ENCODE measurements at regions not wholly inside any gene's neighbourhood (a gene's known extent, or its start where the extent isn't known, plus 50 kb on each side); places are given as distances from the start of the nearest gene placed in this dataset.

DNA sequence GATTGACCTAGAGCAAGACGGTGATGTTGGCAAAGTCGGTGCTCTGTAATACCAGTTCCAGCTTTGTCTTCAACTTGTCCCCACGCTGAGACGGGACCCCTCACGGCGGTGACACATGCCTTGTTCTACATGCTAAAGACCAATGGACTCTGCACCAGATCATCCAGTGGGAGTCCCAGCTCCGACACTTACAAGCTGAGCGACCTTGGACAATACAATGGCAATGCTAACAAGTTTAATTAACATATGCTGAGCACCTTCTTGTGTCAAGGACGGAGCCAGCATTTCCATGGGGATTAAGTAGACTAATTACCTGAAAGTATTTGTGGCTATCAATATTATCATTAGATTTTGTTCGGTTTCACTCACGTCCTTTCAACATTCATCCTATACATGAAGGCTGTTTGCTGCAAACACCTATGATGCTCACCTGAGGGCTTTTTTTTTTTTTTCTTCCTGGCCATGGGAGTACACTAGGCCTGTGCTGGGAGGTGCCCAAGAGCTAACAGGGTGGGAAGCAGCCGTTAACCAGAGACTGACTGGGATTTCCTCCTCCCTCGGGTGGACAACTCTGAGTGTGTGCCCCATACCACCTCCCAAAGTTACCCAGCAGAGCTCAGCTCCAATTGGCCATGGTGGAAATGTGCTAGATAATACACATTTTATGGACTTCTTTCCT lies 308.6 kb upstream of the ZFHX3 start:
- H3K9me3 ChIP-seq (ENCODE audit: control insufficient read depth in 1 of 2, low read length in 2 of 2): no peaks in the 10 kb centered on the region
- intact Hi-C loops (cut with micrococcal nuclease): no loop called here
- no peak overlapping the region for H3K4me3 ChIP-seq (ENCODE audit: low read length in 2 of 2)
- H3K27me3 Mint-ChIP-seq: no peaks in the 10 kb centered on the region
- no peaks in the 10 kb centered on the region for H3K4me1 Mint-ChIP-seq
- H3K9me3 Mint-ChIP-seq: peaks cover 0 to 3% (median 0%) of the 10 kb centered on the region in 8 donors
- no peaks in the 10 kb centered on the region for H3K4me1 ChIP-seq (ENCODE audit: insufficient read depth, low read length)
- H3K27ac Mint-ChIP-seq: peak overlapping the region in 1 of 7 donors; percentile 7
- CTCF ChIA-PET (ENCODE audit: partially characterized antibody): no interaction called here
- POLR2A ChIA-PET (ENCODE audit: partially characterized antibody): no interaction called here
- H3K36me3 Mint-ChIP-seq: no peaks in the 10 kb centered on the region
- DNase-seq: no peak
- no peak overlapping the region for H3K4me3 Mint-ChIP-seq
- H3K27ac ChIP-seq (ENCODE audit: low read depth, low read length): no peak overlapping the region
- H3K27me3 ChIP-seq (ENCODE audit: insufficient read depth, low read length): no peaks in the 10 kb centered on the region
- H3K36me3 ChIP-seq (ENCODE audit: insufficient read depth, low read length): no peaks in the 10 kb centered on the region

- intact Hi-C loops (cut with micrococcal nuclease): no loop called here
- POLR2A ChIA-PET (ENCODE audit: partially characterized antibody): no interaction called here
- Histone ChIP-seq H3K4me3 (ENCODE audit: low read length in 2 of 2) (no peak overlapping the region), H3K36me3 (ENCODE audit: insufficient read depth, low read length) (no peaks in the 10 kb centered on the region), H3K9me3 (ENCODE audit: control insufficient read depth in 1 of 2, low read length in 2 of 2) (no peaks in the 10 kb centered on the region), H3K27ac (ENCODE audit: low read depth, low read length) (no peak overlapping the region), H3K4me1 (ENCODE audit: insufficient read depth, low read length) (no peaks in the 10 kb centered on the region), H3K27me3 (ENCODE audit: insufficient read depth, low read length) (no peaks in the 10 kb centered on the region)
- Mint-ChIP-seq H3K36me3 (no peaks in the 10 kb centered on the region), H3K27ac (no peak overlapping the region), H3K27me3 (no peaks in the 10 kb centered on the region), H3K4me3 (no peak overlapping the region), H3K9me3 (peaks cover 0 to 3% (median 0%) of the 10 kb centered on the region in 8 donors), H3K4me1 (no peaks in the 10 kb centered on the region)
- CTCF ChIA-PET (ENCODE audit: partially characterized antibody): no interaction called here
- no peak for DNase-seq
Observed at GRCh38 chr16:73355981-73356380, 308.1 kb upstream of the ZFHX3 start.

- CTCF ChIA-PET (ENCODE audit: partially characterized antibody): no interaction called here
- H3K36me3 ChIP-seq (ENCODE audit: insufficient read depth, low read length): no peaks in the 10 kb centered on the region
- Mint-ChIP-seq H3K4me3 (no peak overlapping the region), H3K27me3 (no peaks in the 10 kb centered on the region), H3K27ac (peak overlapping the region in 1 of 7 donors; percentile 49), H3K9me3 (peaks cover 0 to 2% (median 0%) of the 10 kb centered on the region in 8 donors), H3K36me3 (no peaks in the 10 kb centered on the region), H3K4me1 (no peaks in the 10 kb centered on the region)
- DNase-seq: no peak
- intact Hi-C loops (cut with micrococcal nuclease): no loop called here
- H3K27ac ChIP-seq (ENCODE audit: low read depth, low read length): no peak overlapping the region
- H3K9me3 ChIP-seq (ENCODE audit: control insufficient read depth in 1 of 2, low read length in 2 of 2): no peaks in the 10 kb centered on the region
- no peak overlapping the region for H3K4me3 ChIP-seq (ENCODE audit: low read length in 2 of 2)
- POLR2A ChIA-PET (ENCODE audit: partially characterized antibody): no interaction called here
- no peaks in the 10 kb centered on the region for H3K4me1 ChIP-seq (ENCODE audit: insufficient read depth, low read length)
- H3K27me3 ChIP-seq (ENCODE audit: insufficient read depth, low read length): no peaks in the 10 kb centered on the region
Observed at GRCh38 chr16:73354434-73354833, 306.5 kb upstream of the ZFHX3 start.

- CTCF ChIA-PET (ENCODE audit: partially characterized antibody): no interaction called here
- Mint-ChIP-seq H3K27ac (no peak overlapping the region), H3K9me3 (peaks cover 0 to 2% (median 0%) of the 10 kb centered on the region in 8 donors), H3K27me3 (no peaks in the 10 kb centered on the region), H3K36me3 (no peaks in the 10 kb centered on the region), H3K4me3 (no peak overlapping the region), H3K4me1 (no peaks in the 10 kb centered on the region)
- Histone ChIP-seq H3K27me3 (ENCODE audit: insufficient read depth, low read length) (no peaks in the 10 kb centered on the region), H3K9me3 (ENCODE audit: control insufficient read depth in 1 of 2, low read length in 2 of 2) (no peaks in the 10 kb centered on the region), H3K36me3 (ENCODE audit: insufficient read depth, low read length) (no peaks in the 10 kb centered on the region), H3K4me1 (ENCODE audit: insufficient read depth, low read length) (no peaks in the 10 kb centered on the region), H3K4me3 (ENCODE audit: low read length in 2 of 2) (no peak overlapping the region), H3K27ac (ENCODE audit: low read depth, low read length) (no peak overlapping the region)
- DNase-seq: no peak
- POLR2A ChIA-PET (ENCODE audit: partially characterized antibody): no interaction called here
- intact Hi-C loops (cut with micrococcal nuclease): no loop called here
Observed at GRCh38 chr16:73350707-73351452, 303.0 kb upstream of the ZFHX3 start.

GRCh38 chr16:73347500-73348375 lies 299.8 kb upstream of the ZFHX3 start:
- ChIA-PET POLR2A (ENCODE audit: partially characterized antibody) (no interaction called here), CTCF (ENCODE audit: partially characterized antibody) (no interaction called here)
- Histone ChIP-seq H3K4me1 (ENCODE audit: insufficient read depth, low read length) (no peaks in the 10 kb centered on the region), H3K9me3 (ENCODE audit: control insufficient read depth in 1 of 2, low read length in 2 of 2) (no peaks in the 10 kb centered on the region), H3K27ac (ENCODE audit: low read depth, low read length) (no peak overlapping the region), H3K36me3 (ENCODE audit: insufficient read depth, low read length) (no peaks in the 10 kb centered on the region), H3K4me3 (ENCODE audit: low read length in 2 of 2) (no peak overlapping the region), H3K27me3 (ENCODE audit: insufficient read depth, low read length) (no peaks in the 10 kb centered on the region)
- Mint-ChIP-seq H3K27me3 (no peaks in the 10 kb centered on the region), H3K27ac (no peak overlapping the region), H3K36me3 (no peaks in the 10 kb centered on the region), H3K4me3 (no peak overlapping the region), H3K9me3 (peaks cover 0 to 2% (median 0%) of the 10 kb centered on the region in 8 donors), H3K4me1 (no peaks in the 10 kb centered on the region)
- DNase-seq: no peak
- intact Hi-C loops (cut with micrococcal nuclease): no loop called here

DNA sequence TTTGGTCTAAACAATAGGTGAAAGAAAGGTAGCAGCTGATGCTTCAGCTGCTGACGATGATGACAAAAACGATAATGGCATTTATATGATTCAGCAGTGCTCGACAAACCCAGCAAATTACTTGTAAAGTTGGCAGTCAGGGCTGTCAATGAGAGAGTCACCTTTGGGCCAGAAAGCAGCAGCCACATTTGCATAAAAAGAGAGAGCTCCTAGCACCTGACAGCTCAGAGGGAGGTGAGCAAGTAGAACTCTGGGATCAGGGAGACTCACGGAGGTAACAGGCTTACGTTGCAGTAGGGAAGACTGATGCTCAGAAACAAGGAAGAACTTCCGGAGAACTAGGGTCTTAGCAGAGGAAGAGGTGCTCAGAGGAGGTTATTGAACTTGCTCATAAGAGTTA lies 291.9 kb upstream of the ZFHX3 start:
- ChIA-PET CTCF (ENCODE audit: partially characterized antibody) (no interaction called here), POLR2A (ENCODE audit: partially characterized antibody) (no interaction called here)
- Mint-ChIP-seq H3K4me1 (no peaks in the 10 kb centered on the region), H3K27ac (no peak overlapping the region), H3K9me3 (peaks cover 0 to 2% (median 0%) of the 10 kb centered on the region in 8 donors), H3K4me3 (peak overlapping the region in 1 of 8 donors; percentile 12), H3K27me3 (no peaks in the 10 kb centered on the region), H3K36me3 (no peaks in the 10 kb centered on the region)
- intact Hi-C loops (cut with micrococcal nuclease): no loop called here
- Histone ChIP-seq H3K27me3 (ENCODE audit: insufficient read depth, low read length) (no peaks in the 10 kb centered on the region), H3K4me3 (ENCODE audit: low read length in 2 of 2) (no peak overlapping the region), H3K27ac (ENCODE audit: low read depth, low read length) (no peak overlapping the region), H3K9me3 (ENCODE audit: control insufficient read depth in 1 of 2, low read length in 2 of 2) (no peaks in the 10 kb centered on the region), H3K36me3 (ENCODE audit: insufficient read depth, low read length) (no peaks in the 10 kb centered on the region), H3K4me1 (ENCODE audit: insufficient read depth, low read length) (no peaks in the 10 kb centered on the region)
- DNase-seq: no peak
